MM.1S (cell line): ENCODE measurements at regions not wholly inside any gene's neighbourhood (a gene's known extent, or its start where the extent isn't known, plus 50 kb on each side); places are given as distances from the start of the nearest gene placed in this dataset.

Experiments
- DNase-seq: peaks from one replicate; pipeline ENCODE4 v3.0.0-alpha.2; 2015
- H2AFZ ChIP-seq: fragments of 300-600 bp; sonication (generic); 2 replicates; pipeline ENCODE4 v1.6.0; 2016; ENCODE audit warnings: antibody characterized with exemption, low read length
- H3F3A ChIP-seq: fragments of 300-600 bp; sonication (generic); 2 replicates; pipeline ENCODE4 v1.6.1; 2016; ENCODE audit warnings: mild to moderate bottlenecking, antibody characterized with exemption, low read length, moderate library complexity, mixed read lengths; ENCODE audit not compliant: insufficient read depth
- H3K27ac ChIP-seq: fragments of 300-600 bp; sonication (generic); 2 replicates; pipeline ENCODE4 v1.5.1; 2016; ENCODE audit warnings: mild to moderate bottlenecking, low read length
- H3K27me3 ChIP-seq: fragments of 300-600 bp; sonication (generic); replicated peaks from 2 replicates; pipeline ENCODE4 v1.6.0; 2016; ENCODE audit warnings: low read length; ENCODE audit not compliant: insufficient read depth
- H3K36me3 ChIP-seq: fragments of 300-600 bp; sonication (generic); replicated peaks from 2 replicates; pipeline ENCODE4 v1.6.1; 2016; ENCODE audit warnings: mild to moderate bottlenecking, low read length, mixed read lengths; ENCODE audit not compliant: insufficient read depth
- H3K4me1 ChIP-seq: fragments of 300-600 bp; sonication (generic); 2 replicates; pipeline ENCODE4 v1.6.1; 2016; ENCODE audit warnings: low read length, mixed read lengths
- H3K4me2 ChIP-seq: fragments of 300-600 bp; sonication (generic); 2 replicates; pipeline ENCODE4 v1.6.0; 2016; ENCODE audit warnings: low read depth, low read length
- H3K4me3 ChIP-seq: fragments of 300-600 bp; sonication (generic); 2 replicates; pipeline ENCODE4 v1.5.1; 2016; ENCODE audit warnings: low read length, mixed read lengths
- H3K79me2 ChIP-seq: fragments of 300-600 bp; sonication (generic); 2 replicates; pipeline ENCODE4 v1.6.1; 2016; ENCODE audit warnings: mixed run types, low read length, mixed read lengths
- H3K9ac ChIP-seq: fragments of 300-600 bp; sonication (generic); 2 replicates; pipeline ENCODE4 v1.6.1; 2016; ENCODE audit warnings: low read length, mixed read lengths
- H3K9me2 ChIP-seq: fragments of 300-600 bp; sonication (generic); replicated peaks from 2 replicates; pipeline ENCODE4 v1.6.1; 2016; ENCODE audit warnings: mild to moderate bottlenecking, low read length, mixed read lengths; ENCODE audit not compliant: insufficient read depth
- H3K9me3 ChIP-seq: fragments of 300-600 bp; sonication (generic); replicated peaks from 2 replicates; pipeline ENCODE4 v1.6.1; 2016; ENCODE audit warnings: mild to moderate bottlenecking, low read length, mixed read lengths; ENCODE audit not compliant: insufficient read depth
- H4K20me1 ChIP-seq: fragments of 300-600 bp; sonication (generic); 2 replicates; pipeline ENCODE4 v1.6.1; 2016; ENCODE audit warnings: mild to moderate bottlenecking, low read length, moderate library complexity, mixed read lengths; ENCODE audit not compliant: insufficient read depth
- EZH2 ChIP-seq: fragments of 300-600 bp; sonication (generic); optimal IDR thresholded peaks from 2 replicates; pipeline ENCODE3; 2017; ENCODE audit warnings: low read depth, mild to moderate bottlenecking, antibody characterized with exemption, low read length, mixed read lengths
- EZH2phosphoT487 ChIP-seq: fragments of 300-600 bp; sonication (generic); IDR thresholded peaks from 2 replicates; pipeline ENCODE4 v1.6.1; 2018; ENCODE audit warnings: antibody characterized with exemption, low read length
- TF ChIP-seq, protein P1 (sequence below): fragments of 300-600 bp; sonication (generic); IDR thresholded peaks from 2 replicates; pipeline ENCODE4 v1.5.1; 2016; ENCODE audit warnings: antibody characterized with exemption, low read length, mixed read lengths

GRCh38 chr5:97623441-97623840, 440.4 kb upstream of the RIOK2 start:
- no peak for DNase-seq
- no peaks in the 10 kb centered on the region for H3K27me3 ChIP-seq
- H4K20me1 ChIP-seq: no peaks in the 10 kb centered on the region
- H3K9ac ChIP-seq: no peak overlapping the region
- H3K9me3 ChIP-seq: no peaks in the 10 kb centered on the region
- H3K4me3 ChIP-seq: no peak overlapping the region
- no peaks in the 10 kb centered on the region for H3K4me1 ChIP-seq
- H3F3A ChIP-seq: no peaks in the 10 kb centered on the region
- no peak overlapping the region for H3K27ac ChIP-seq
- H3K9me2 ChIP-seq: no peaks in the 10 kb centered on the region
- H3K4me2 ChIP-seq: no peak overlapping the region
- no peak for TF ChIP-seq EZH2phosphoT487
- TF ChIP-seq EZH2: no peak
- TF ChIP-seq, protein P1, sequence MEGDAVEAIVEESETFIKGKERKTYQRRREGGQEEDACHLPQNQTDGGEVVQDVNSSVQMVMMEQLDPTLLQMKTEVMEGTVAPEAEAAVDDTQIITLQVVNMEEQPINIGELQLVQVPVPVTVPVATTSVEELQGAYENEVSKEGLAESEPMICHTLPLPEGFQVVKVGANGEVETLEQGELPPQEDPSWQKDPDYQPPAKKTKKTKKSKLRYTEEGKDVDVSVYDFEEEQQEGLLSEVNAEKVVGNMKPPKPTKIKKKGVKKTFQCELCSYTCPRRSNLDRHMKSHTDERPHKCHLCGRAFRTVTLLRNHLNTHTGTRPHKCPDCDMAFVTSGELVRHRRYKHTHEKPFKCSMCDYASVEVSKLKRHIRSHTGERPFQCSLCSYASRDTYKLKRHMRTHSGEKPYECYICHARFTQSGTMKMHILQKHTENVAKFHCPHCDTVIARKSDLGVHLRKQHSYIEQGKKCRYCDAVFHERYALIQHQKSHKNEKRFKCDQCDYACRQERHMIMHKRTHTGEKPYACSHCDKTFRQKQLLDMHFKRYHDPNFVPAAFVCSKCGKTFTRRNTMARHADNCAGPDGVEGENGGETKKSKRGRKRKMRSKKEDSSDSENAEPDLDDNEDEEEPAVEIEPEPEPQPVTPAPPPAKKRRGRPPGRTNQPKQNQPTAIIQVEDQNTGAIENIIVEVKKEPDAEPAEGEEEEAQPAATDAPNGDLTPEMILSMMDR: no peak
- no peak overlapping the region for H2AFZ ChIP-seq
- no peaks in the 10 kb centered on the region for H3K79me2 ChIP-seq
- no peaks in the 10 kb centered on the region for H3K36me3 ChIP-seq

GRCh38 chr5:97624886-97625285, 441.8 kb upstream of the RIOK2 start:
- Histone ChIP-seq H3K36me3 (no peaks in the 10 kb centered on the region), H3K4me2 (no peak overlapping the region), H3K79me2 (no peaks in the 10 kb centered on the region), H4K20me1 (no peaks in the 10 kb centered on the region), H2AFZ (no peak overlapping the region), H3K4me3 (no peak overlapping the region), H3K27me3 (no peaks in the 10 kb centered on the region), H3K9me2 (no peaks in the 10 kb centered on the region), H3K9ac (no peak overlapping the region), H3K4me1 (no peaks in the 10 kb centered on the region), H3K9me3 (no peaks in the 10 kb centered on the region), H3K27ac (no peak overlapping the region), H3F3A (no peaks in the 10 kb centered on the region)
- TF ChIP-seq EZH2phosphoT487 (no peak), EZH2 (no peak)
- TF ChIP-seq, protein P1: no peak
- no peak for DNase-seq

DNA sequence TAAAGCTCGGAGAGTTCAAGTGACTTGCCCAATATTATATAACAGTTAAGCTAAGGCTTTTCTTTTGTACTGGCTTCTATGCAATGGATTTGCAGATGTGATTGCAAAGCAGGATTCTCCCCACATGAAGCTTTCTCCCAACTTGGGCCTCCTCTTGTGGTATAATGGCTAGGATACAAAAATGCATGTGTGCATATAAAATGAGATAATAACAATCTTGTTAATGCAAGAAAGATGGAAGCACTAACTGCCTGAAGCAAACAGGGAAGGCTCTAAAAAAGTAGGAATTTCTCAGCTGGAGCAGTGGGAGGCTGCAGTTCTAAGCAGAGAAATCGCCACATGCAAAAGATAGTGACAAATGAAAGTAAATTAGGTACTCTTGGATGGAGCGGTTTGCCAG, 444.2 kb upstream of the RIOK2 start:
- H3K36me3 ChIP-seq: no peaks in the 10 kb centered on the region
- no peak for DNase-seq
- no peaks in the 10 kb centered on the region for H3K9me2 ChIP-seq
- H3K9ac ChIP-seq: no peak overlapping the region
- no peaks in the 10 kb centered on the region for H4K20me1 ChIP-seq
- no peak overlapping the region for H3K27ac ChIP-seq
- no peak overlapping the region for H3K4me2 ChIP-seq
- no peaks in the 10 kb centered on the region for H3K79me2 ChIP-seq
- no peaks in the 10 kb centered on the region for H3K4me1 ChIP-seq
- H3F3A ChIP-seq: no peaks in the 10 kb centered on the region
- H2AFZ ChIP-seq: no peak overlapping the region
- TF ChIP-seq EZH2phosphoT487 (no peak), EZH2 (no peak)
- TF ChIP-seq, protein P1: no peak
- no peak overlapping the region for H3K4me3 ChIP-seq
- no peaks in the 10 kb centered on the region for H3K9me3 ChIP-seq
- no peaks in the 10 kb centered on the region for H3K27me3 ChIP-seq

- no peak overlapping the region for H3K4me3 ChIP-seq
- H2AFZ ChIP-seq: no peak overlapping the region
- H3K9me2 ChIP-seq: no peaks in the 10 kb centered on the region
- no peaks in the 10 kb centered on the region for H4K20me1 ChIP-seq
- H3K36me3 ChIP-seq: no peaks in the 10 kb centered on the region
- H3K4me1 ChIP-seq: no peaks in the 10 kb centered on the region
- H3K9me3 ChIP-seq: no peaks in the 10 kb centered on the region
- TF ChIP-seq EZH2phosphoT487 (no peak), EZH2 (no peak)
- TF ChIP-seq, protein P1: no peak
- no peaks in the 10 kb centered on the region for H3K27me3 ChIP-seq
- no peak overlapping the region for H3K4me2 ChIP-seq
- DNase-seq: no peak
- H3F3A ChIP-seq: no peaks in the 10 kb centered on the region
- H3K27ac ChIP-seq: no peak overlapping the region
- no peak overlapping the region for H3K9ac ChIP-seq
- no peaks in the 10 kb centered on the region for H3K79me2 ChIP-seq
These were observed 445.0 kb upstream of the RIOK2 start for GRCh38 chr5:97628031-97628430.
